Transverse colon (tissue), 4 donors: ENCODE measurements at regions not wholly inside any gene's neighbourhood (a gene's known extent, or its start where the extent isn't known, plus 50 kb on each side); places are given as distances from the start of the nearest gene placed in this dataset.

Source experiments
- DNase-seq: peaks from one replicate; pipeline ENCODE4 v3.0.0-alpha.2; 2019
- H3K27ac ChIP-seq, 4 donors: fragments of 200-600 bp; sonication (generic); 2 replicates each; pipeline ENCODE4 v1.5.1; 2016 to 2018; ENCODE audit warnings: inconsistent platforms in 4 of 4
- H3K27me3 ChIP-seq: fragments of 200-600 bp; sonication (generic); 2 replicates; pipeline ENCODE4 v1.5.1; 2017; ENCODE audit warnings: inconsistent platforms
- H3K36me3 ChIP-seq, 4 donors: fragments of 200-600 bp; sonication (generic); 2 replicates each; pipeline ENCODE4 v1.5.1; 2017 to 2019; ENCODE audit warnings: inconsistent platforms in 4 of 4
- H3K4me1 ChIP-seq, 4 donors: fragments of 200-600 bp; sonication (generic); 2 replicates each; pipeline ENCODE4 v1.5.1; 2017 to 2020; ENCODE audit warnings: inconsistent platforms in 4 of 4
- H3K4me3 ChIP-seq, 4 donors: fragments of 200-600 bp; sonication (generic); 1 replicate in 1 of 4; 2 replicates in 3 of 4; pipeline versions ENCODE4 v1.5.1 to v1.6.1; 2017 to 2019; ENCODE audit warnings: inconsistent platforms in 4 of 4
- H3K9me3 ChIP-seq, 2 donors: fragments of 200-600 bp; sonication (generic); 2 replicates each; pipeline ENCODE4 v1.5.1; 2017 to 2019; ENCODE audit warnings: inconsistent platforms in 2 of 2
- CTCF ChIP-seq, 5 experiments: fragments of 200-600 bp in 3 of 5; fragments of 450-650 bp in 2 of 5; sonication (generic) in 3 of 5; IDR thresholded peaks; 1 replicate in 2 of 5; 2 replicates in 3 of 5; pipeline ENCODE4 v1.5.1; 2016 to 2017; ENCODE audit warnings: antibody characterized with exemption in 5 of 5, inconsistent platforms in 3 of 5, mild to moderate bottlenecking in 2 of 5, moderate library complexity in 1 of 5
- EP300 ChIP-seq: sonication (generic); formaldehyde crosslinking; IDR thresholded peaks from one replicate; pipeline ENCODE4 v1.6.1; 2017; ENCODE audit warnings: antibody characterized with exemption, low read depth
- POLR2A ChIP-seq: fragments of 450-650 bp; IDR thresholded peaks from one replicate; pipeline ENCODE4 v1.6.1; 2016; ENCODE audit warnings: antibody characterized with exemption, mild to moderate bottlenecking, moderate library complexity
- POLR2AphosphoS5 ChIP-seq, 3 donors: sonication (generic); formaldehyde crosslinking; IDR thresholded peaks; one replicate each; pipeline ENCODE4 v1.6.1; 2016; ENCODE audit warnings: antibody characterized with exemption in 3 of 3
- WGBS, 2 donors: methylation state at CpG; one replicate each; pipeline ENCODE4 v1.1.5; 2018; ENCODE audit warnings: low coverage in 1 of 2; 5-methylcytosine and 5-hydroxymethylcytosine counted together
- in situ Hi-C, 4 donors: fragments of 200-750 bp; cut with MboI; loops; one replicate each; pipeline versions ENCODE4 v1.15.0 to v1.15.1; 2017; ENCODE audit warnings: low sequenced_read_pairs in 3 of 4, low pct_ligation_motif_present in 1 of 4, low pct_unique_long_range_greater_than_20kb in 1 of 4
- intact Hi-C: fragments of 100-400 bp; cut with DNase I; formaldehyde crosslinking; loops from one replicate; pipeline ENCODE4 v1.15.1; 2023; ENCODE audit warnings: low total_unique reads

DNA sequence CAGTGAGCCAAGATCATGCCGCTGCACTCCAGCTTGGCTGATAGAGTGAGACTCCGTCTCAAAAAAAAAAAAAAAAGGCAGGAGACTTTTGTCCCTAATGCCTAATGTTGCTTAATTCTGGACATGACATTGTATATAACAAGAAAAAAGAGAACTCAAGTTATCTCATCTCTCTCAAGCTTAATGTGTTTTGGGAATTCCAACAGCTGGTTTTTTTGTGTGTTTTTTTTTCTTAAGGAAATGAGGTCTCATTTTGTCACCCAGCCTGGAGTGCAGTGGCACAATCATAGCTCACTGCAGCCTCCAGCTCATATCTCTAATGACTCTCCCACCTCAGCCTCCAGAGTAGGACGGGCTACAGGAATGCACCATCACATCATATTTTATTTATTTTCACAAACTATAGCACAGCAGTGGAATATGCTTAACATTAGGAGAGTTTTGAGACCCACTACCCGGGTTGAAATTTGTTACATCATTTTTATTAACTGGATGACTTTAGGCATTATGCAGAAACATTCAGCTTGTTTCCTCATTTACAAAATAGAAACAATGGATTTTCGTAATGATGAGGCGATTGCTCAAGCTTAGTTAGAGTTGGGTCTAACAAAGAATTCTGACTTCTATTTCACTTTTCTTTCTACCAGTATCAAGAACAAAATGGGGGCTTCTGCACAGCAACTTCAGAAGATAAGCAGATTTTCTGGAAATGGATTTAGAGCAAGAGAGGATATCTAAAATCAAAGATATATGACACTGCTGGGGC is 104.1 kb upstream of the BTN3A2 start:
- 75 to 84% methylated on average over 5 to 6 of the region's 6 CpGs for WGBS, 2 donors
- DNase-seq, result no peak
- in situ Hi-C loops, result no loop called here

GRCh38 chr6:26264547-26264946 is 100.5 kb upstream of the BTN3A2 start:
- no peak for DNase-seq
- intact Hi-C loops (no loop called here), in situ Hi-C loops (no loop called here)
- Histone ChIP-seq H3K36me3 (no peaks in the 10 kb centered on the region), H3K4me1 (peaks cover 0 to 7% (median 6%) of the 10 kb centered on the region in 4 donors), H3K27me3 (no peaks in the 10 kb centered on the region), H3K9me3 (no peaks in the 10 kb centered on the region), H3K27ac (no peak overlapping the region), H3K4me3 (no peak overlapping the region)
- no peak for TF ChIP-seq POLR2A
- no peak for TF ChIP-seq CTCF (IDR thresholded peaks at IDR 0.05)
- TF ChIP-seq EP300, result no peak
- TF ChIP-seq POLR2AphosphoS5 (IDR thresholded peaks at IDR 0.05), result no peak
- 90 to 100% methylated on average over 1 of the region's 1 CpG for WGBS, 2 donors

More for the DNA sequence above, 104.1 kb upstream of the BTN3A2 start:
- Histone ChIP-seq H3K36me3 (no peaks in the 10 kb centered on the region), H3K9me3 (no peaks in the 10 kb centered on the region), H3K27ac (peak overlapping the region in 1 of 4 donors; percentile 58), H3K4me1 (peaks cover 0 to 17% (median 6%) of the 10 kb centered on the region in 4 donors), H3K27me3 (no peaks in the 10 kb centered on the region), H3K4me3 (no peak overlapping the region)
- TF ChIP-seq CTCF (IDR thresholded peaks at IDR 0.05), result no peak
- no peak for TF ChIP-seq EP300
- no peak for TF ChIP-seq POLR2AphosphoS5 (IDR thresholded peaks at IDR 0.05)
- TF ChIP-seq POLR2A, result no peak
- intact Hi-C loops, result no loop called here

DNA sequence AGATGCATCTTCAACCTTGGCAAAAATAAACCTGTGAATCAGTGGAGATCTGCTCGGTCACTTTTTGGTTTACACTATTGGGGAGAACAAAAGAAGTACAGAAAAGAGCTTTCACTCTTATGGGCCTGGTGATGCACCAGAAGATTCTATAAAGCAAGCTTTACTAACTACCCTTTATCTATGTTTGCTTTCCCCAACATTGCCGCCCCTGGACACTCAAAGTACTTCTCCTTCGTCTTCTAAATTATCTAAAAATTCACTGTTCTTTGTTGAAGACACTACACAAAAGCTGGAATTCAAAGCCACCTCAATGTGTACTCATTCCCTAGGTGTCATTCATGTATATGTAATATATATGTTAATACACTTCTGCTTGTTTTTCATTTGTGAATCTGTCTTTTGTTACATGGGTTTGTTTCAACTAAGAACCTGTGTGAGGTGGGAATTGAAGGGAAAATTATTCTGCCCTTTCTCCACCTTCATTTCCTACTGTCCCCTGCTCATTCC is 97.9 kb upstream of the BTN3A2 start:
- H3K9me3 ChIP-seq, result no peaks in the 10 kb centered on the region
- intact Hi-C loops (no loop called here), in situ Hi-C loops (no loop called here)
- no peaks in the 10 kb centered on the region for H3K36me3 ChIP-seq
- no peak for DNase-seq
- H3K27ac ChIP-seq, result no peak overlapping the region
- no peak overlapping the region for H3K4me3 ChIP-seq
- no peaks in the 10 kb centered on the region for H3K27me3 ChIP-seq
- TF ChIP-seq POLR2AphosphoS5 (IDR thresholded peaks at IDR 0.05) (no peak), CTCF (IDR thresholded peaks at IDR 0.05) (no peak), EP300 (no peak), POLR2A (no peak)
- WGBS, 2 donors, result 82 to 92% methylated on average over 3 of the region's 3 CpGs
- peaks cover 0 to 18% (median 6%) of the 10 kb centered on the region in 4 donors for H3K4me1 ChIP-seq

DNA sequence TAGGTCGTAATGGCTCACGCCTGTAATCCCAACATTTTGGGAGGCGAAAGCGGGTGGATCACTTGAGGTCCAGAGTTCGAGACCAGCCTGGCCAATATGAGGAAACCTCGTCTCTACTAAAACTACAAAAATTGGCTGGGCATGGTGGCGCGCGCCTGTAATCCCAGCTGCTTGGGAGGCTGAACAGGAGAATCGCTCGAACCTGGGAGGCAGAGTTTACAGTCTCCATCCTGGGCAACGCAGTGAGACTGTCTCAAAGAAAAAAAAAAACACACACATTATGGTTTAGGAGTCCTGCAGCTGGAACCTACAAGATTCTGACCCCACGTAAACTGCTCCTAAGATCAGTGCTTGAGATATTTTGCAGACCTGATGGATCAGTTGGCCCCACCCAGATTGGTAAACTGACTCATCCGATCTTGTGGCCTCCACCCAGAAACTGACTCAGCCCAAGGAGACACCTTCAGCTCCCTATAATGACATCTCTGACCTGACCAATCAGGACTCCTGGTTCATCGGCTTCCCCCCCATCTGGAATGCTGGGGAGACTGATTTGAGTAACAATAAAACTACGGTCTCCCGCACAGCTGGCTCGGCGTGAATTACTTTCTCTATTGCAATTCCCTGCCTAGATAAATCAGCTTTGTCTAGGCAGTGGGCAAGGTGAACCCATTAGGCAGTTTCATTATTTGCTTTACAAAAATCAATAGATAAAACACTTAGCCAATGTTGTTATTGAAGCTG is 96.2 kb upstream of the BTN3A2 start:
- H3K27me3 ChIP-seq, result no peaks in the 10 kb centered on the region
- no peak overlapping the region for H3K27ac ChIP-seq
- H3K4me1 ChIP-seq, result peaks cover 0 to 28% (median 10%) of the 10 kb centered on the region in 4 donors
- intact Hi-C loops, result no loop called here
- H3K9me3 ChIP-seq, result no peaks in the 10 kb centered on the region
- H3K36me3 ChIP-seq, result no peaks in the 10 kb centered on the region
- no peak overlapping the region for H3K4me3 ChIP-seq
- no peak for TF ChIP-seq EP300
- TF ChIP-seq POLR2AphosphoS5 (IDR thresholded peaks at IDR 0.05), result no peak
- TF ChIP-seq POLR2A, result no peak
- no peak for TF ChIP-seq CTCF (IDR thresholded peaks at IDR 0.05)
- 79 to 83% methylated on average over 5 to 19 of the region's 19 CpGs for WGBS, 2 donors
- in situ Hi-C loops, result no loop called here
- DNase-seq, result peak; percentile 32
